ENCODE measurements at regions not wholly inside any gene's neighbourhood (a gene's known extent, or its start where the extent isn't known, plus 50 kb on each side); places are given as distances from the start of the nearest gene placed in this dataset.

DNA sequence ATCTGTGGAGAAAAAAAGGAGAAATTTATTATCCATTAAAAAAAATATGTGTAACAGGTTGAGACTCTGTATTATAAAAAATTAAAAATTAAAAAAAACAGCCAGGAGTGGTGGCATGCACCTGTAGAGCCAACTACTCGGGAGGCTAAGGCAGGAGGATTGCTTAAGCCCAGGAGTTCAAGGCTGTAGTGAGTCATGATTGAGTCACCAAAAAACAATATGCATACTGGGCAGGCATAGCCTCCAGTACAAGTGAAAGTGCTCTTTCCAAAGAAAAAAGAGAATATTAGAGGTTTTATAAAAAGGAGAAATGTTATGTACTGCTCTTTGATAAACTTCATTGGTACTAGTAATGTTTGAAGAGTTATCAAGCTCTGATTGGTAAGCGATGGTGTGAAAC lies 647.1 kb upstream of the ZWINT start:
- H3K27ac Mint-ChIP-seq, result no peak overlapping the region
- no peaks in the 10 kb centered on the region for H3K36me3 ChIP-seq (replicated peaks in 1 of 2; ENCODE audit: control extremely low read depth in 1 of 2, control insufficient read depth in 1 of 2, extremely low read depth in 1 of 2, insufficient read depth in 2 of 2, low read length in 1 of 2)
- H3K27me3 Mint-ChIP-seq, result no peaks in the 10 kb centered on the region
- no peak overlapping the region for H2AFZ ChIP-seq (ENCODE audit: insufficient read depth, low read depth, low read length, poor library complexity, severe bottlenecking)
- no peak overlapping the region for H3K4me2 ChIP-seq (replicated peaks; ENCODE audit: low read depth, low read length, poor library complexity, severe bottlenecking)
- intact Hi-C loops (cut with micrococcal nuclease), result no loop called here
- H3K4me1 ChIP-seq (ENCODE audit: control insufficient read depth in 2 of 2, insufficient read depth in 2 of 2, low read length in 2 of 2), result no peaks in the 10 kb centered on the region
- H3K4me3 Mint-ChIP-seq, result no peak overlapping the region
- no peaks in the 10 kb centered on the region for H3K27me3 ChIP-seq (replicated peaks in 1 of 4; ENCODE audit: control extremely low read depth in 1 of 4, control insufficient read depth in 3 of 4, insufficient read depth in 4 of 4, low read length in 3 of 4)
- H3K9me3 Mint-ChIP-seq (ENCODE audit: insufficient read depth), result peaks cover 8% of the 10 kb centered on the region
- H3K27ac ChIP-seq (ENCODE audit: low read length in 2 of 2), result no peak overlapping the region
- H3K4me1 Mint-ChIP-seq, result no peaks in the 10 kb centered on the region
- ChIA-PET POLR2A (no interaction called here), CTCF (no interaction called here)
- WGBS (ENCODE audit: insufficient coverage), result 75% methylated on average over 2 of the region's 2 CpGs
- H3K4me3 ChIP-seq (ENCODE audit: control extremely low read depth in 1 of 5, extremely low read depth in 1 of 5, insufficient read depth in 1 of 5, low read depth in 2 of 5, low read length in 4 of 5), result no peak overlapping the region
- ATAC-seq (ENCODE audit: low read depth), result no peak
- H3K79me2 ChIP-seq (ENCODE audit: control insufficient read depth, insufficient read depth, low read length), result no peaks in the 10 kb centered on the region
- DNase-seq, result no peak
- TF ChIP-seq, protein P1, sequence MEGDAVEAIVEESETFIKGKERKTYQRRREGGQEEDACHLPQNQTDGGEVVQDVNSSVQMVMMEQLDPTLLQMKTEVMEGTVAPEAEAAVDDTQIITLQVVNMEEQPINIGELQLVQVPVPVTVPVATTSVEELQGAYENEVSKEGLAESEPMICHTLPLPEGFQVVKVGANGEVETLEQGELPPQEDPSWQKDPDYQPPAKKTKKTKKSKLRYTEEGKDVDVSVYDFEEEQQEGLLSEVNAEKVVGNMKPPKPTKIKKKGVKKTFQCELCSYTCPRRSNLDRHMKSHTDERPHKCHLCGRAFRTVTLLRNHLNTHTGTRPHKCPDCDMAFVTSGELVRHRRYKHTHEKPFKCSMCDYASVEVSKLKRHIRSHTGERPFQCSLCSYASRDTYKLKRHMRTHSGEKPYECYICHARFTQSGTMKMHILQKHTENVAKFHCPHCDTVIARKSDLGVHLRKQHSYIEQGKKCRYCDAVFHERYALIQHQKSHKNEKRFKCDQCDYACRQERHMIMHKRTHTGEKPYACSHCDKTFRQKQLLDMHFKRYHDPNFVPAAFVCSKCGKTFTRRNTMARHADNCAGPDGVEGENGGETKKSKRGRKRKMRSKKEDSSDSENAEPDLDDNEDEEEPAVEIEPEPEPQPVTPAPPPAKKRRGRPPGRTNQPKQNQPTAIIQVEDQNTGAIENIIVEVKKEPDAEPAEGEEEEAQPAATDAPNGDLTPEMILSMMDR (IDR thresholded peaks at IDR 0.05), result no peak
- TF ChIP-seq EZH2 (IDR thresholded peaks at IDR 0.05; ENCODE audit: borderline replicate concordance, insufficient read depth, low read depth, low read length, poor library complexity, severe bottlenecking), result no peak
- no peaks in the 10 kb centered on the region for H3K9me3 ChIP-seq (ENCODE audit: control extremely low read depth in 1 of 3, control insufficient read depth in 2 of 3, insufficient read depth in 1 of 3, low read length in 2 of 3)
- no peaks in the 10 kb centered on the region for H4K20me1 ChIP-seq (ENCODE audit: control insufficient read depth, insufficient read depth, low read length, poor library complexity, severe bottlenecking)
- H3K9ac ChIP-seq (ENCODE audit: low read length), result no peak overlapping the region

DNA sequence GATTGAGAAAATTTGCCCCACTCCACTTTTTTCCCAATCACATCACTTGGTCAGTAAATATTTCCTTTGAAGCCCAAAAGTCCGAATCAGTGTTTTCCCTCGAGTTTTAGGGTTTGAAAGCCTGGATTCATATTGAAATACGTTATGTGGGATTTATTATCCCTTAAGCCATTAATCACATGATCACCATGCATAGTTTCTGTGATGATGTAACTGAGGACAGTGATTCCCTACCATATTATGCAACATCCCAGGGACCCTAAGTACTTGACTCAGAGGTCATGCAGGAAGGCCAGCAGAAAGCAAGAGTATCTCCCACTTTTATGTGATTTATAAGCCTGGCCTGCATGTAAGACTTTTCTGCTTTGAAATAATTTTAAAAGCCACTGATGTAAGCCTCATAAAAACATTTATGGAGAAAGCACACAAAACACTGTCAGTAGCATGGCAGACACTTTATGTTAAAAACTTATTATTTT lies 630.6 kb upstream of the ZWINT start:
- Histone ChIP-seq H4K20me1 (ENCODE audit: control insufficient read depth, insufficient read depth, low read length, poor library complexity, severe bottlenecking) (no peaks in the 10 kb centered on the region), H3K9ac (ENCODE audit: low read length) (no peak overlapping the region), H2AFZ (ENCODE audit: insufficient read depth, low read depth, low read length, poor library complexity, severe bottlenecking) (no peak overlapping the region), H3K27me3 (replicated peaks in 1 of 4; ENCODE audit: control extremely low read depth in 1 of 4, control insufficient read depth in 3 of 4, insufficient read depth in 4 of 4, low read length in 3 of 4) (no peaks in the 10 kb centered on the region), H3K4me3 (ENCODE audit: control extremely low read depth in 1 of 5, extremely low read depth in 1 of 5, insufficient read depth in 1 of 5, low read depth in 2 of 5, low read length in 4 of 5) (no peak overlapping the region), H3K79me2 (ENCODE audit: control insufficient read depth, insufficient read depth, low read length) (no peaks in the 10 kb centered on the region), H3K4me1 (ENCODE audit: control insufficient read depth in 2 of 2, insufficient read depth in 2 of 2, low read length in 2 of 2) (no peaks in the 10 kb centered on the region), H3K4me2 (replicated peaks; ENCODE audit: low read depth, low read length, poor library complexity, severe bottlenecking) (no peak overlapping the region), H3K27ac (ENCODE audit: low read length in 2 of 2) (no peak overlapping the region), H3K36me3 (replicated peaks in 1 of 2; ENCODE audit: control extremely low read depth in 1 of 2, control insufficient read depth in 1 of 2, extremely low read depth in 1 of 2, insufficient read depth in 2 of 2, low read length in 1 of 2) (no peaks in the 10 kb centered on the region), H3K9me3 (ENCODE audit: control extremely low read depth in 1 of 3, control insufficient read depth in 2 of 3, insufficient read depth in 1 of 3, low read length in 2 of 3) (no peaks in the 10 kb centered on the region)
- no CpG with 5 or more reads among the region's 3 CpGs for WGBS (ENCODE audit: insufficient coverage)
- ChIA-PET POLR2A (no interaction called here), CTCF (no interaction called here)
- Mint-ChIP-seq H3K4me1 (no peaks in the 10 kb centered on the region), H3K27me3 (no peaks in the 10 kb centered on the region), H3K9me3 (ENCODE audit: insufficient read depth) (no peaks in the 10 kb centered on the region), H3K27ac (no peak overlapping the region), H3K4me3 (no peak overlapping the region)
- no peak for TF ChIP-seq EZH2 (IDR thresholded peaks at IDR 0.05; ENCODE audit: borderline replicate concordance, insufficient read depth, low read depth, low read length, poor library complexity, severe bottlenecking)
- TF ChIP-seq, protein P1 (IDR thresholded peaks at IDR 0.05), result no peak
- DNase-seq (no peak), ATAC-seq (ENCODE audit: low read depth) (no peak)
- intact Hi-C loops (cut with micrococcal nuclease), result no loop called here
